NT2/D1 (cell line): ENCODE measurements at regions not wholly inside any gene's neighbourhood (a gene's known extent, or its start where the extent isn't known, plus 50 kb on each side); places are given as distances from the start of the nearest gene placed in this dataset.

ENCODE experiments used
- DNase-seq: peaks from one replicate; pipeline ENCODE4 v3.0.0-alpha.2; 2011; ENCODE audit warnings: low read depth, low spot score
- H3K27me3 ChIP-seq: 2 replicates; pipeline ENCODE4 v1.6.0; 2011; ENCODE audit warnings: mild to moderate bottlenecking; ENCODE audit not compliant: insufficient read length, insufficient read depth
- H3K36me3 ChIP-seq: 2 replicates; pipeline ENCODE4 v1.6.1; 2011; ENCODE audit warnings: mild to moderate bottlenecking, low read length, mixed read lengths; ENCODE audit not compliant: insufficient read depth, insufficient read length
- H3K4me1 ChIP-seq: 2 replicates; pipeline ENCODE4 v1.5.1; 2011; ENCODE audit not compliant: insufficient read depth, insufficient read length
- H3K4me3 ChIP-seq: 2 replicates; pipeline ENCODE4 v1.5.1; 2011; ENCODE audit warnings: low read depth; ENCODE audit not compliant: insufficient read length
- H3K9ac ChIP-seq: 2 replicates; pipeline ENCODE4 v1.6.0; 2011; ENCODE audit warnings: low read depth; ENCODE audit not compliant: insufficient read length
- H3K9me3 ChIP-seq: 2 replicates; pipeline ENCODE4 v1.5.1; 2011; ENCODE audit warnings: mild to moderate bottlenecking, low read length; ENCODE audit not compliant: insufficient read depth
- SUZ12 ChIP-seq: IDR thresholded peaks from 2 replicates; pipeline ENCODE4 v1.6.1; 2011; ENCODE audit not compliant: insufficient read length, insufficient read depth; ENCODE audit errors: extremely low read depth
- YY1 ChIP-seq: IDR thresholded peaks from 2 replicates; pipeline ENCODE4 v1.6.1; 2011; ENCODE audit not compliant: insufficient read length, insufficient read depth
- ZNF274 ChIP-seq: IDR thresholded peaks from 2 replicates; pipeline ENCODE4 v1.6.1; 2011; ENCODE audit warnings: mild to moderate bottlenecking, low read depth, low read length

GRCh38 chrX:51281758-51282318 lies 50.8 kb upstream of the NUDT10 start:
- Histone ChIP-seq H3K36me3 (no peaks in the 10 kb centered on the region), H3K4me1 (no peaks in the 10 kb centered on the region), H3K4me3 (no peak overlapping the region), H3K9ac (no peak overlapping the region), H3K9me3 (no peaks in the 10 kb centered on the region), H3K27me3 (no peaks in the 10 kb centered on the region)
- no peak for DNase-seq
- TF ChIP-seq YY1 (no peak), ZNF274 (no peak), SUZ12 (no peak)
